22Rv1 (cell line): ENCODE measurements at regions not wholly inside any gene's neighbourhood (a gene's known extent, or its start where the extent isn't known, plus 50 kb on each side); places are given as distances from the start of the nearest gene placed in this dataset.

Experiments used
- H3K27ac ChIP-seq: fragments of 450-650 bp; 2 replicates; pipeline ENCODE4 v1.5.1; 2017
- CTCF ChIP-seq: fragments of 450-650 bp; IDR thresholded peaks from 2 replicates; pipeline ENCODE4 v1.5.1; 2017; ENCODE audit warnings: mild to moderate bottlenecking
- ZFX ChIP-seq: fragments of 450-650 bp; IDR thresholded peaks from 2 replicates; pipeline ENCODE4 v1.6.1; 2017; ENCODE audit warnings: antibody characterized with exemption, borderline replicate concordance

GRCh38 chr13:40420160-40420740 lies 246.2 kb downstream of the FOXO1 start:
- TF ChIP-seq CTCF (no peak), ZFX (no peak)
- H3K27ac ChIP-seq = no peak overlapping the region

- no peak for TF ChIP-seq ZFX
- no peak for TF ChIP-seq CTCF
- no peak overlapping the region for H3K27ac ChIP-seq
These were observed 243.7 kb downstream of the FOXO1 start for GRCh38 chr13:40422588-40423235.

- H3K27ac ChIP-seq = no peak overlapping the region
- TF ChIP-seq ZFX (no peak), CTCF (no peak)
These were observed 238.1 kb downstream of the FOXO1 start for GRCh38 chr13:40428354-40428753.

- TF ChIP-seq CTCF (no peak), ZFX (no peak)
These were observed 236.5 kb downstream of the FOXO1 start for GRCh38 chr13:40429706-40430545.

GRCh38 chr13:40432018-40432978 lies 234.1 kb downstream of the FOXO1 start:
- no peak overlapping the region for H3K27ac ChIP-seq
- TF ChIP-seq CTCF = no peak
- TF ChIP-seq ZFX = no peak

More at GRCh38 chr13:40429706-40430545, 236.5 kb downstream of the FOXO1 start:
- H3K27ac ChIP-seq = no peak overlapping the region

- no peak for TF ChIP-seq CTCF
- TF ChIP-seq ZFX = no peak
- no peak overlapping the region for H3K27ac ChIP-seq
These were observed 233.4 kb downstream of the FOXO1 start for GRCh38 chr13:40433001-40433400.
